ENCODE measurements at regions not wholly inside any gene's neighbourhood (a gene's known extent, or its start where the extent isn't known, plus 50 kb on each side); places are given as distances from the start of the nearest gene placed in this dataset.

- no peak for TF ChIP-seq Cebpa-rat (IDR thresholded peaks at IDR 0.05)
- H3K9me3 ChIP-seq (replicated peaks in 1 of 11), result no peaks in the 10 kb centered on the region
These were observed 266.8 kb upstream of the PRMT6 start for GRCh38 chr1:106789686-106790085.

GRCh38 chr1:106791041-106791440, 265.4 kb upstream of the PRMT6 start:
- TF ChIP-seq Cebpa-rat (IDR thresholded peaks at IDR 0.05), result no peak
- H3K36me3 ChIP-seq, result no peaks in the 10 kb centered on the region
- no peaks in the 10 kb centered on the region for H3K27me3 ChIP-seq
- no peak overlapping the region for H3K27ac ChIP-seq
- no peak overlapping the region for H3K9ac ChIP-seq
- H3K4me3 ChIP-seq, result no peak overlapping the region
- H3K4me2 ChIP-seq, result no peak overlapping the region
- H3K9me3 ChIP-seq (replicated peaks in 1 of 11), result no peaks in the 10 kb centered on the region
- H4K20me1 ChIP-seq, result no peaks in the 10 kb centered on the region; a peak in 1 of 22 replicates
- no peaks in the 10 kb centered on the region for H3K4me1 ChIP-seq

More at GRCh38 chr1:106789686-106790085, 266.8 kb upstream of the PRMT6 start:
- Histone ChIP-seq H3K4me3 (no peak overlapping the region), H3K9ac (no peak overlapping the region), H3K4me2 (no peak overlapping the region), H3K4me1 (no peaks in the 10 kb centered on the region), H4K20me1 (no peaks in the 10 kb centered on the region; a peak in 1 of 22 replicates), H3K27ac (no peak overlapping the region), H3K27me3 (no peaks in the 10 kb centered on the region), H3K36me3 (no peaks in the 10 kb centered on the region)

- Histone ChIP-seq H4K20me1 (no peaks in the 10 kb centered on the region; a peak in 1 of 22 replicates), H3K9ac (no peak overlapping the region), H3K4me1 (no peaks in the 10 kb centered on the region), H3K4me3 (no peak overlapping the region), H3K4me2 (no peak overlapping the region), H3K27ac (no peak overlapping the region), H3K36me3 (no peaks in the 10 kb centered on the region), H3K27me3 (no peaks in the 10 kb centered on the region), H3K9me3 (replicated peaks in 1 of 11) (no peaks in the 10 kb centered on the region)
- no peak for TF ChIP-seq Cebpa-rat (IDR thresholded peaks at IDR 0.05)
These were observed 262.8 kb upstream of the PRMT6 start for GRCh38 chr1:106793651-106794050.

GRCh38 chr1:106798991-106799390, 257.5 kb upstream of the PRMT6 start:
- Histone ChIP-seq H3K27ac (no peak overlapping the region), H3K27me3 (no peaks in the 10 kb centered on the region), H3K4me1 (no peaks in the 10 kb centered on the region), H4K20me1 (no peaks in the 10 kb centered on the region), H3K4me3 (no peak overlapping the region), H3K9me3 (replicated peaks in 1 of 11) (no peaks in the 10 kb centered on the region), H3K36me3 (no peaks in the 10 kb centered on the region), H3K9ac (no peak overlapping the region), H3K4me2 (no peak overlapping the region)
- no peak for TF ChIP-seq Cebpa-rat (IDR thresholded peaks at IDR 0.05)

- no peaks in the 10 kb centered on the region for H4K20me1 ChIP-seq
- H3K27ac ChIP-seq, result no peak overlapping the region
- H3K4me1 ChIP-seq, result no peaks in the 10 kb centered on the region
- TF ChIP-seq Cebpa-rat (IDR thresholded peaks at IDR 0.05), result no peak
- no peaks in the 10 kb centered on the region for H3K9me3 ChIP-seq (replicated peaks in 1 of 11)
- no peaks in the 10 kb centered on the region for H3K27me3 ChIP-seq
- H3K36me3 ChIP-seq, result no peaks in the 10 kb centered on the region
- H3K4me2 ChIP-seq, result no peak overlapping the region
- no peak overlapping the region for H3K4me3 ChIP-seq
- H3K9ac ChIP-seq, result no peak overlapping the region
These were observed 254.3 kb upstream of the PRMT6 start for GRCh38 chr1:106802181-106802580.

DNA sequence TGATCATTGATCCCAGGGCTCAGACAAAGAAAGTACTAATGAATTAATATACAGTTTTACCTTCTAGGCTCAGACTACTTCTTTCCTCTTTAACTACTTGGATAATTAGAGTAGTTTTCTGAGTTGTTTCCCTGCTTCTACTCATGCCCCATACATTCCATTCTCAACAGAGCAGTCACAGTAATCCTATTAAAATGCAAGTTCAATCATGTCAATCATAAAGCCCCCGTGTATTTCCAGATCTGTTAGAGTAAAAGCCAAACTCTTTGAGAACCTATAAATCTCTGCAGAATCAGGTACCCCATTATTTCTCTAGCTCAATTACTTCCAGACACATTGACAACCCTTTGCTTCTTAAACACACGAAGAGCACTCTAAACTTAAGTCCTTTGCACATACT, 242.1 kb upstream of the PRMT6 start:
- Histone ChIP-seq H3K27ac (no peak overlapping the region), H3K9ac (no peak overlapping the region), H4K20me1 (no peaks in the 10 kb centered on the region), H3K4me1 (peaks cover 0 to 4% (median 0%) of the 10 kb centered on the region in 10 experiments; a peak in 1 of 20 replicates), H3K9me3 (replicated peaks in 1 of 11) (peaks cover 7 to 16% (median 11%) of the 10 kb centered on the region in 11 experiments), H3K4me2 (no peak overlapping the region), H3K27me3 (no peaks in the 10 kb centered on the region), H3K36me3 (no peaks in the 10 kb centered on the region), H3K4me3 (no peak overlapping the region)
- no peak for TF ChIP-seq Cebpa-rat (IDR thresholded peaks at IDR 0.05)

DNA sequence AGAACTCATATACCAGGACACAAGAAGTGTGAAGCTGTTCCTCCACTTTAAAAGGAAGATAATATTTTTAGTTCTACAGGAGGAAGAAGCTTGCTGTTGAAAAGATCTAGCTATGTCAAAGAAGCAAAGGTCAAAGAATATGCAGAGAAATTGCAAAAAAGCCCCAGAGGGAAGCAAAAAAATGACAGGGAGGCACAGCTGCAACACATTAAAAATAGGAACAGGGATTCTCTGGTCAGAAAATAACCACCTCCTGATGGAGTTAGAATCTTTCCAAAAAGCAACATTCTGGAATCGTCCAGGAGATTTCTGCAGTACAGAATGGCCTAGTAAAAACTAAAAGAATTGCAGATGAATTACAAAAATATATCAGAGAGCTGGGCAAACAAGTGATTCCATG, 238.9 kb upstream of the PRMT6 start:
- peaks cover 0 to 4% (median 0%) of the 10 kb centered on the region in 10 experiments; a peak in 2 of 20 replicates for H3K4me1 ChIP-seq
- H3K4me2 ChIP-seq, result no peak overlapping the region
- H4K20me1 ChIP-seq, result no peaks in the 10 kb centered on the region
- TF ChIP-seq Cebpa-rat (IDR thresholded peaks at IDR 0.05), result no peak
- H3K9me3 ChIP-seq (replicated peaks in 1 of 11), result peaks cover 0 to 4% (median 0%) of the 10 kb centered on the region in 11 experiments; a peak in 4 of 22 replicates
- H3K27me3 ChIP-seq, result no peaks in the 10 kb centered on the region
- H3K27ac ChIP-seq, result no peak overlapping the region
- no peak overlapping the region for H3K9ac ChIP-seq
- H3K36me3 ChIP-seq, result no peaks in the 10 kb centered on the region
- no peak overlapping the region for H3K4me3 ChIP-seq

GRCh38 chr1:106831511-106831910, 225.0 kb upstream of the PRMT6 start:
- TF ChIP-seq Cebpa-rat (IDR thresholded peaks at IDR 0.05), result no peak
- H3K36me3 ChIP-seq, result no peaks in the 10 kb centered on the region
- H3K4me2 ChIP-seq, result no peak overlapping the region
- no peaks in the 10 kb centered on the region for H3K27me3 ChIP-seq
- no peak overlapping the region for H3K27ac ChIP-seq
- H3K4me3 ChIP-seq, result no peak overlapping the region
- no peak overlapping the region for H3K9ac ChIP-seq
- peaks cover 0 to 4% (median 0%) of the 10 kb centered on the region in 11 experiments; a peak in 2 of 22 replicates for H3K9me3 ChIP-seq (replicated peaks in 1 of 11)
- H4K20me1 ChIP-seq, result no peaks in the 10 kb centered on the region
- no peaks in the 10 kb centered on the region for H3K4me1 ChIP-seq

GRCh38 chr1:106836708-106837107, 219.8 kb upstream of the PRMT6 start:
- Histone ChIP-seq H3K9me3 (replicated peaks in 1 of 11) (no peaks in the 10 kb centered on the region), H3K36me3 (no peaks in the 10 kb centered on the region), H4K20me1 (no peaks in the 10 kb centered on the region), H3K4me1 (no peaks in the 10 kb centered on the region), H3K4me3 (no peak overlapping the region), H3K27ac (no peak overlapping the region), H3K9ac (no peak overlapping the region), H3K27me3 (no peaks in the 10 kb centered on the region), H3K4me2 (no peak overlapping the region)
- no peak for TF ChIP-seq Cebpa-rat (IDR thresholded peaks at IDR 0.05)

GRCh38 chr1:106843518-106843917, 213.0 kb upstream of the PRMT6 start:
- Histone ChIP-seq H3K27me3 (no peaks in the 10 kb centered on the region), H3K4me2 (no peak overlapping the region), H3K36me3 (no peaks in the 10 kb centered on the region), H3K9me3 (replicated peaks in 1 of 11) (no peaks in the 10 kb centered on the region), H3K9ac (no peak overlapping the region), H3K4me3 (no peak overlapping the region), H3K4me1 (no peaks in the 10 kb centered on the region), H4K20me1 (no peaks in the 10 kb centered on the region), H3K27ac (no peak overlapping the region)
- no peak for TF ChIP-seq Cebpa-rat (IDR thresholded peaks at IDR 0.05)
